OCI-LY1 (cell line): ENCODE measurements at regions not wholly inside any gene's neighbourhood (a gene's known extent, or its start where the extent isn't known, plus 50 kb on each side); places are given as distances from the start of the nearest gene placed in this dataset.

Experiments
- EZH2 ChIP-seq: fragments of 200-600 bp; sonication (generic), shearing (Covaris generic); IDR thresholded peaks from 2 replicates; pipeline ENCODE4 v1.8.0; 2017; ENCODE audit warnings: borderline replicate concordance, mixed run types, mild to moderate bottlenecking, antibody characterized with exemption, low read length, moderate library complexity, mixed read lengths
- TF ChIP-seq, protein P1 (sequence below): fragments of 200-600 bp; sonication (generic), shearing (Covaris generic); IDR thresholded peaks from 2 replicates; pipeline ENCODE4 v1.5.1; 2017; ENCODE audit warnings: mild to moderate bottlenecking, antibody characterized with exemption, low read length, moderate library complexity, mixed read lengths

DNA sequence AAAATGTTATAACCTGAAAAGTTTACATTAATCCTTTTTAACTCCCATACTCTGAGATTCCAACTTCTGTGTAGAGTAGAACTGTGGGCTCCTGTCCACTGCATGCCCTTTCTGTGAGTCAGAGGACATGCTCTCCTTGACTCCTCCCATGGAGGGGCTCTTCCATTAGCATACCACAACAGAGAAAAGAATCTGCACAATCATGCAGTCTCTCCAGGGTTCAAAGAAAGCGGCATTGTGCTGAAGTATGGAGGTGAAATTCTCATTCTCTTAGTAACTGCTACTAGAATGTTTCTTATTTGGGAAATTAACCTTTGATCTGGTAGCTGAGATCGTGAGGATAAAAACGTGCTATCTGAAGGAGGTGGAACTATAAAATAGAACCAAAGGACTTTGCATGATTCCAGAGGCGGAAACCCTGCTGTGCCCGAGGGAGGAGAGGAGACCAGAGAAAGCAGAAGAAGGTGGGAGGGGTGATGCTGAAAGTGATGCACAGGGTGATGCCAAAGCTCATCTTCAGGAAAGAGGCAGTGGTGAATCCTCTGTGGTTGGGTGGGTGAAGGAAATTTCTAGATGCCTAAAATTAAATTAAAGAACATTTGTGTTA lies 202.2 kb upstream of the PCSK2 start:
- no peak for TF ChIP-seq EZH2
- TF ChIP-seq, protein P1, sequence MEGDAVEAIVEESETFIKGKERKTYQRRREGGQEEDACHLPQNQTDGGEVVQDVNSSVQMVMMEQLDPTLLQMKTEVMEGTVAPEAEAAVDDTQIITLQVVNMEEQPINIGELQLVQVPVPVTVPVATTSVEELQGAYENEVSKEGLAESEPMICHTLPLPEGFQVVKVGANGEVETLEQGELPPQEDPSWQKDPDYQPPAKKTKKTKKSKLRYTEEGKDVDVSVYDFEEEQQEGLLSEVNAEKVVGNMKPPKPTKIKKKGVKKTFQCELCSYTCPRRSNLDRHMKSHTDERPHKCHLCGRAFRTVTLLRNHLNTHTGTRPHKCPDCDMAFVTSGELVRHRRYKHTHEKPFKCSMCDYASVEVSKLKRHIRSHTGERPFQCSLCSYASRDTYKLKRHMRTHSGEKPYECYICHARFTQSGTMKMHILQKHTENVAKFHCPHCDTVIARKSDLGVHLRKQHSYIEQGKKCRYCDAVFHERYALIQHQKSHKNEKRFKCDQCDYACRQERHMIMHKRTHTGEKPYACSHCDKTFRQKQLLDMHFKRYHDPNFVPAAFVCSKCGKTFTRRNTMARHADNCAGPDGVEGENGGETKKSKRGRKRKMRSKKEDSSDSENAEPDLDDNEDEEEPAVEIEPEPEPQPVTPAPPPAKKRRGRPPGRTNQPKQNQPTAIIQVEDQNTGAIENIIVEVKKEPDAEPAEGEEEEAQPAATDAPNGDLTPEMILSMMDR, result no peak
